H1 (cell line): ENCODE measurements at regions not wholly inside any gene's neighbourhood (a gene's known extent, or its start where the extent isn't known, plus 50 kb on each side); places are given as distances from the start of the nearest gene placed in this dataset.
"Not testable (repeated sequence)": the region's sequence is repeated elsewhere in the genome, so short reads cannot be mapped to it uniquely, and the experiment has no call there.

Experiments used
- CTCF ChIA-PET: fragments of 300-600 bp; sonication (Branson Sonifier 250); formaldehyde crosslinking; loops from one replicate; lab custom pipeline; 2021; ENCODE audit not compliant: partially characterized antibody; lab: Charles Lee
- POLR2A ChIA-PET: fragments of 300-600 bp; sonication (Branson Sonifier 250); formaldehyde crosslinking; loops from one replicate; lab custom pipeline; 2021; ENCODE audit warnings: inconsistent platforms; ENCODE audit not compliant: partially characterized antibody; lab: Charles Lee
- DNase-seq, 2 experiments: peaks; one replicate each; pipeline versions ENCODE4 v3.0.0 to v3.0.0-alpha.2; 2010 to 2022; ENCODE audit warnings: low spot score in 2 of 2, low read depth in 1 of 2, mixed read lengths in 1 of 2
- FAIRE-seq: peaks from 2 replicates; lab custom pipeline; 2011; peaks lifted over from hg19 to GRCh38; lab: Jason Lieb, UNC
- H2AFZ ChIP-seq: 2 replicates; pipeline ENCODE4 v1.8.1; 2012; ENCODE audit warnings: low read length, inconsistent platforms
- H2AK5ac ChIP-seq: 2 replicates; pipeline ENCODE4 v1.6.1; 2013; ENCODE audit warnings: low read depth, low read length
- H2BK120ac ChIP-seq: replicated peaks from 2 replicates; pipeline ENCODE3; 2013; ENCODE audit warnings: low read depth, low read length, inconsistent platforms
- H2BK12ac ChIP-seq: 2 replicates; pipeline ENCODE4 v1.6.1; 2013; ENCODE audit warnings: low read depth, low read length
- H2BK15ac ChIP-seq: 2 replicates; pipeline ENCODE4 v1.6.1; 2013; ENCODE audit warnings: low read length
- H2BK20ac ChIP-seq: 2 replicates; pipeline ENCODE4 v1.6.1; 2013; ENCODE audit warnings: low read length
- H2BK5ac ChIP-seq: 2 replicates; pipeline ENCODE4 v1.6.1; 2013; ENCODE audit warnings: low read depth, low read length
- H3K14ac ChIP-seq: 2 replicates; pipeline ENCODE4 v1.6.1; 2013; ENCODE audit warnings: inconsistent platforms; ENCODE audit not compliant: insufficient read length
- H3K18ac ChIP-seq: 2 replicates; pipeline ENCODE4 v1.6.1; 2013; ENCODE audit warnings: low read length; ENCODE audit errors: extremely low read depth
- H3K23ac ChIP-seq: 2 replicates; pipeline ENCODE4 v1.6.1; 2013; ENCODE audit warnings: inconsistent platforms; ENCODE audit not compliant: insufficient read length
- H3K23me2 ChIP-seq: 2 replicates; pipeline ENCODE4 v1.6.1; 2013; ENCODE audit warnings: low read depth, low read length
- H3K27ac ChIP-seq: 2 replicates; pipeline ENCODE4 v1.6.1; 2011; ENCODE audit warnings: low read depth, low read length, inconsistent platforms
- H3K27me3 ChIP-seq, 4 experiments: replicated peaks in 1 of 4; 1 replicate in 1 of 4; 2 replicates in 3 of 4; pipeline versions ENCODE4 v1.6.1 to v1.8.1; 2011 to 2013; ENCODE audit warnings: low read length in 3 of 4, mild to moderate bottlenecking in 3 of 4, inconsistent platforms in 2 of 4, mixed read lengths in 2 of 4, moderate library complexity in 1 of 4; ENCODE audit not compliant: control insufficient read depth in 3 of 4, insufficient read depth in 3 of 4; ENCODE audit errors: extremely low read depth in 1 of 4
- H3K36me3 ChIP-seq, 4 experiments: 2 replicates each; pipeline versions ENCODE4 v1.6.1 to v1.8.1; 2011 to 2013; ENCODE audit warnings: mild to moderate bottlenecking in 4 of 4, low read length in 3 of 4, moderate library complexity in 2 of 4, control low read depth in 1 of 4, inconsistent platforms in 1 of 4; ENCODE audit not compliant: insufficient read depth in 4 of 4, control insufficient read depth in 2 of 4
- H3K4ac ChIP-seq: replicated peaks from 2 replicates; pipeline ENCODE3; 2013; ENCODE audit warnings: low read length, low read depth, mixed read lengths, inconsistent platforms; ENCODE audit not compliant: insufficient read length
- H3K4me1 ChIP-seq, 4 experiments: replicated peaks in 1 of 4; 1 replicate in 1 of 4; 2 replicates in 3 of 4; pipeline versions ENCODE4 v1.6.1 to v1.8.1; 2011 to 2013; ENCODE audit warnings: low read length in 3 of 4, inconsistent platforms in 2 of 4, mixed read lengths in 1 of 4; ENCODE audit not compliant: insufficient read depth in 4 of 4, control insufficient read depth in 3 of 4
- H3K4me2 ChIP-seq, 2 experiments: 2 replicates each; pipeline versions ENCODE4 v1.6.1 to v1.8.1; 2011 to 2013; ENCODE audit warnings: low read depth in 2 of 2, low read length in 2 of 2, control low read depth in 1 of 2, inconsistent platforms in 1 of 2, mild to moderate bottlenecking in 1 of 2; ENCODE audit not compliant: insufficient read depth in 1 of 2
- H3K4me3 ChIP-seq, 4 experiments: fragments of 200-600, 300-600 bp in 1 of 4; sonication (generic), shearing (Covaris generic), sonication (Bioruptor Twin) in 1 of 4; 2 replicates each; pipeline versions ENCODE4 v1.5.1 to v1.8.1; 2011 to 2016; ENCODE audit warnings: low read length in 4 of 4, low read depth in 3 of 4, control low read depth in 2 of 4, inconsistent platforms in 2 of 4, mild to moderate bottlenecking in 2 of 4, mixed read lengths in 1 of 4, moderate library complexity in 1 of 4; ENCODE audit not compliant: insufficient read depth in 2 of 4; ENCODE audit errors: extremely low read depth in 1 of 4
- H3K56ac ChIP-seq: replicated peaks from 2 replicates; pipeline ENCODE3; 2013; ENCODE audit warnings: low read depth, mild to moderate bottlenecking, mixed read lengths, low read length, inconsistent platforms; ENCODE audit not compliant: insufficient read length
- H3K79me1 ChIP-seq: 2 replicates; pipeline ENCODE4 v1.6.1; 2013; ENCODE audit warnings: low read depth, low read length, control low read depth
- H3K79me2 ChIP-seq, 2 experiments: 2 replicates each; pipeline versions ENCODE4 v1.6.1 to v1.8.1; 2012 to 2013; ENCODE audit warnings: low read length in 2 of 2, mild to moderate bottlenecking in 2 of 2, inconsistent platforms in 1 of 2; ENCODE audit not compliant: insufficient read depth in 2 of 2, control insufficient read depth in 1 of 2
- H3K9ac ChIP-seq, 4 experiments: replicated peaks in 1 of 4; 1 replicate in 1 of 4; 2 replicates in 3 of 4; pipeline versions ENCODE4 v1.6.1 to v1.8.1; 2011 to 2013; ENCODE audit warnings: low read depth in 3 of 4, low read length in 3 of 4, control low read depth in 2 of 4, mild to moderate bottlenecking in 2 of 4, moderate library complexity in 2 of 4, inconsistent platforms in 1 of 4; ENCODE audit errors: extremely low read depth in 1 of 4
- H3K9me3 ChIP-seq, 2 experiments: 2 replicates each; pipeline versions ENCODE4 v1.6.1 to v1.8.1; 2012 to 2013; ENCODE audit warnings: mild to moderate bottlenecking in 2 of 2, moderate library complexity in 2 of 2, control low read depth in 1 of 2, inconsistent platforms in 1 of 2, low read depth in 1 of 2, low read length in 1 of 2, mixed read lengths in 1 of 2; ENCODE audit not compliant: insufficient read depth in 2 of 2
- H4K20me1 ChIP-seq, 2 experiments: replicated peaks in 1 of 2; 2 replicates each; pipeline versions ENCODE3 to v1.8.1; 2011 to 2013; ENCODE audit warnings: inconsistent platforms in 2 of 2, low read length in 2 of 2, mild to moderate bottlenecking in 1 of 2; ENCODE audit not compliant: insufficient read depth in 2 of 2, control insufficient read depth in 1 of 2
- H4K5ac ChIP-seq: 2 replicates; pipeline ENCODE4 v1.6.1; 2013; ENCODE audit warnings: low read length, low read depth, mixed read lengths, inconsistent platforms; ENCODE audit not compliant: insufficient read length
- H4K8ac ChIP-seq: 2 replicates; pipeline ENCODE4 v1.8.0; 2013; ENCODE audit warnings: mild to moderate bottlenecking, moderate library complexity, low read length, inconsistent platforms; ENCODE audit not compliant: insufficient read depth; ENCODE audit errors: extremely low read depth
- H4K91ac ChIP-seq: replicated peaks from 2 replicates; pipeline ENCODE3; 2013; ENCODE audit warnings: low read length, mixed read lengths, inconsistent platforms; ENCODE audit not compliant: insufficient read length
- WGBS, 2 experiments: shearing (Covaris generic) in 1 of 2; methylation state at CpG; one replicate each; pipeline versions ENCODE4 v1.1.6 to v1.1.7; 2013 to 2015; ENCODE audit warnings: low lambda C conversion rate in 2 of 2, mixed read lengths in 2 of 2, inconsistent platforms in 1 of 2, low coverage in 1 of 2, missing lambda C conversion rate in 1 of 2; ENCODE audit not compliant: insufficient replicate concordance in 2 of 2, insufficient coverage in 1 of 2, insufficient read length in 1 of 2; ENCODE audit errors: extremely low coverage in 1 of 2, missing lambda C conversion rate in 1 of 2; 5-methylcytosine and 5-hydroxymethylcytosine counted together

GRCh38 chr9:67312504-67312903, 320.2 kb upstream of the SPATA31A3 start:
- H3K18ac ChIP-seq, H3K4me3 ChIP-seq, H2BK20ac ChIP-seq, H2BK5ac ChIP-seq, DNase-seq, H4K20me1 ChIP-seq, H3K56ac ChIP-seq, POLR2A ChIA-PET, H3K27ac ChIP-seq, H3K4me2 ChIP-seq, H3K4me1 ChIP-seq, H3K23ac ChIP-seq, H4K8ac ChIP-seq, H3K79me1 ChIP-seq, H2AFZ ChIP-seq, H2BK120ac ChIP-seq, H3K9ac ChIP-seq, H2BK12ac ChIP-seq, H4K5ac ChIP-seq, H3K27me3 ChIP-seq, H3K36me3 ChIP-seq, CTCF ChIA-PET, H4K91ac ChIP-seq, H3K9me3 ChIP-seq, H3K14ac ChIP-seq, FAIRE-seq, H3K79me2 ChIP-seq, H2BK15ac ChIP-seq, H3K23me2 ChIP-seq, H2AK5ac ChIP-seq, H3K4ac ChIP-seq: not testable (repeated sequence)
- no CpG with 5 or more reads among the region's 5 CpGs for WGBS, 2 experiments

GRCh38 chr9:67307109-67307508, 314.8 kb upstream of the SPATA31A3 start:
- H2BK120ac ChIP-seq, H2BK12ac ChIP-seq, H3K56ac ChIP-seq, H2BK20ac ChIP-seq, H3K79me1 ChIP-seq, H3K4me3 ChIP-seq, H2BK5ac ChIP-seq, H3K23me2 ChIP-seq, H4K5ac ChIP-seq, H4K8ac ChIP-seq, CTCF ChIA-PET, H2AK5ac ChIP-seq, FAIRE-seq, H4K20me1 ChIP-seq, H3K4me2 ChIP-seq, H3K9ac ChIP-seq, H2AFZ ChIP-seq, H3K4ac ChIP-seq, H3K9me3 ChIP-seq, H3K36me3 ChIP-seq, POLR2A ChIA-PET, DNase-seq, H4K91ac ChIP-seq, H2BK15ac ChIP-seq, H3K79me2 ChIP-seq, H3K18ac ChIP-seq, H3K27me3 ChIP-seq, H3K23ac ChIP-seq, H3K27ac ChIP-seq, H3K4me1 ChIP-seq, H3K14ac ChIP-seq: not testable (repeated sequence)
- no CpG with 5 or more reads among the region's 8 CpGs for WGBS, 2 experiments
